Activated naive CD8-positive, alpha-beta T cell treated with anti-CD3 and anti-CD28 coated beads for 36 hours (primary cell): ENCODE measurements at regions not wholly inside any gene's neighbourhood (a gene's known extent, or its start where the extent isn't known, plus 50 kb on each side); places are given as distances from the start of the nearest gene placed in this dataset.
"Not testable (repeated sequence)": the region's sequence is repeated elsewhere in the genome, so short reads cannot be mapped to it uniquely, and the experiment has no call there.

Experiments used
- DNase-seq: peaks from one replicate; pipeline ENCODE4 v3.0.0; 2021
- H3K27ac Mint-ChIP-seq: one replicate; pipeline ENCODE4 v1.8.0; 2022; ENCODE audit warnings: mild to moderate bottlenecking, moderate library complexity, mixed read lengths
- H3K27me3 Mint-ChIP-seq: one replicate; pipeline ENCODE4 v1.8.0; 2022; ENCODE audit warnings: mild to moderate bottlenecking, mixed read lengths
- H3K36me3 Mint-ChIP-seq: one replicate; pipeline ENCODE4 v1.8.0; 2021; ENCODE audit warnings: mild to moderate bottlenecking, mixed read lengths
- H3K4me1 Mint-ChIP-seq: one replicate; pipeline ENCODE4 v1.8.0; 2021; ENCODE audit warnings: mixed read lengths
- H3K4me3 Mint-ChIP-seq: one replicate; pipeline ENCODE4 v1.8.0; 2022; ENCODE audit warnings: mild to moderate bottlenecking, moderate library complexity, mixed read lengths
- H3K9me3 Mint-ChIP-seq: one replicate; pipeline ENCODE4 v1.8.0; 2022; ENCODE audit warnings: mixed read lengths

DNA sequence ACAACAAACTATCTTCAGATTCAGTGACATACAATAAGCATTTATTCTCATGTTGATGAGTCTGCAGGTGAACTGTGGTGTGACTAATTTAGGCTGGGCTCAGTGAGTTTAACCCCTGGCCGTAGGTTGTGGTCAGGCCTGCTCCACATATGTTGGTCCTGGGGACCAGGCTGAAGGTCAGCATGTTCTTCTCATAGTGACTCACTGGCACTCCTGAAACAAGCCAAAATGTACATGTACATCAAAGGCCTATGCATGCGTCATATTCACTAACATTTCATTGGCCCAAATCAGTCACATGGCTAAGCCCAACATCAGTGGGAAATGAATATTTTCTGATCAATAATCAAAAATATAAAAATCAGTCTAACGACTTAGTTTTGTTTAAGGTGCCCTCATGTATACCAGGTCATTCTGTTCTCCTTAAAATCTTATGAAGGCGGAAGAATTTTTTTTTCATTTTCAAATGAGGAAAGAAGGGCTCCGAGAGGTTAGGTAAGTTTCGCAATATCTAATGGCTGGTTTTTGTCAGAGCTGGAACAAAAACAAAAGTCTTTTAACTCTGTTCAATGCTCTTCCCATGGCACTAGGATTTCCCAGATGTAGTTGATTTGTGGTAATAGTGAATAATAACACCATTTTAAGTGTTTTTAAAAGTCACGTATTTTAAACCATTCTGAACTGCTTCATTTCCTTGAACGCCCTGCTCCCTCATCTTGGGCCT lies 148.5 kb downstream of the MFSD1 start:
- Mint-ChIP-seq H3K4me3 (no peak overlapping the region), H3K36me3 (no peaks in the 10 kb centered on the region), H3K4me1 (no peaks in the 10 kb centered on the region), H3K27me3 (no peaks in the 10 kb centered on the region), H3K9me3 (no peaks in the 10 kb centered on the region), H3K27ac (no peak overlapping the region)
- DNase-seq = no peak

DNA sequence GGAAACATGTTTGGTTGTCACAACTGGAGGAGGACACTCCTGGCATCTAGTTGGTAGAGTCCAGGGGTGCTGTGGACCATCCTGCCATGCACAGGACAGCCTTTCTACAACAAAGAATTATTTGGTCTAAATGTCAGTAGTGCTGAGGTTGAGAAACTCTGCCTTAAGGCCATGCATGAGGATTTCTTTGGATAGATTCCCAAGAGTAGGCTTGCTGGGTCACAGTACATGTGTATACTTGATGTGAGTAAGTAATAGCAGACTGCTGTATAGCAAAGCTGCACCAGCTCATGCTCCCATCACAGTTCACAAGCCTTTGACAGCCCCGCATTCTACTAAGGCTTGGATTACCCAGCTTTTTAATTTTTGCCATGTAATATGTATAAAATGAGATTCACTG lies 151.3 kb downstream of the MFSD1 start:
- H3K36me3 Mint-ChIP-seq = no peaks in the 10 kb centered on the region
- no peak overlapping the region for H3K4me3 Mint-ChIP-seq
- no peaks in the 10 kb centered on the region for H3K4me1 Mint-ChIP-seq
- H3K9me3 Mint-ChIP-seq = no peaks in the 10 kb centered on the region
- H3K27me3 Mint-ChIP-seq = no peaks in the 10 kb centered on the region
- no peak for DNase-seq
- no peak overlapping the region for H3K27ac Mint-ChIP-seq

DNA sequence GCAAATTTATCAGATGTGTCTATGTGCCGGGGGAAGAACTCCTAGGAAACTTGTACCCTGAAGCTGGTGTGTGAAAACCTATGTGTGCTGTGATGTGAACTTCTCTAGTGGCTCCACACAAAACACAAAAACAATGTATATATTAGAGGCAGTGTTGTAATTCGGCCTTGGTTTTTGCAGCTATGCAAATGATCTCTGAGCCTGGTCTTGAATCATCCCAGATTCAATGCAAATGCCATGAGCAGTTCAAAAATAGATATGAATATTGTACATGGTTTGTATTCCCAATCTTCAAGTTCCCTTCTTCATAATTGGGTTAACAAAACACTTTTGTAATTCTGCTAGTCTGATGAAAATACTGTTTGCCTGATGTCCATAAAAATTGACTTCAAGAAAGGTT lies 152.6 kb downstream of the MFSD1 start:
- Mint-ChIP-seq H3K27me3 (no peaks in the 10 kb centered on the region), H3K36me3 (no peaks in the 10 kb centered on the region), H3K9me3 (no peaks in the 10 kb centered on the region)

DNA sequence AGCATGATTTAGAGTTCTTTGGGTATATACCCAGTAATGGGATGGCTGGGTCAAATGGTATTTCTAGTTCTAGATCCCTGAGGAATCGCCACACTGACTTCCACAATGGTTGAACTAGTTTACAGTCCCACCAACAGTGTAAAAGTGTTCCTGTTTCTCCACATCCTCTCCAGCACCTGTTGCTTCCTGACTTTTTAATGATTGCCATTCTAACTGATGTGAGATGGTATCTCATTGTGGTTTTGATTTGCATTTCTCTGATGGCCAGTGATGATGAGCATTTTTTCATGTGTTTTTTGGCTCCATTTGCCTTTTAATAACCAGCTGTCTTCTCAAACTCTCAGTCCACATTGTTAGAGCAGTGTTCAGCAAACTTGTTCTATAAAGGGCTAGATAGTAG lies 155.9 kb downstream of the MFSD1 start:
- H3K36me3 Mint-ChIP-seq, H3K27ac Mint-ChIP-seq, DNase-seq, H3K4me1 Mint-ChIP-seq, H3K27me3 Mint-ChIP-seq, H3K9me3 Mint-ChIP-seq, H3K4me3 Mint-ChIP-seq: not testable (repeated sequence)

More for the DNA sequence above, 152.6 kb downstream of the MFSD1 start:
- DNase-seq = no peak
- Mint-ChIP-seq H3K4me1 (no peaks in the 10 kb centered on the region), H3K4me3 (no peak overlapping the region), H3K27ac (no peak overlapping the region)

DNA sequence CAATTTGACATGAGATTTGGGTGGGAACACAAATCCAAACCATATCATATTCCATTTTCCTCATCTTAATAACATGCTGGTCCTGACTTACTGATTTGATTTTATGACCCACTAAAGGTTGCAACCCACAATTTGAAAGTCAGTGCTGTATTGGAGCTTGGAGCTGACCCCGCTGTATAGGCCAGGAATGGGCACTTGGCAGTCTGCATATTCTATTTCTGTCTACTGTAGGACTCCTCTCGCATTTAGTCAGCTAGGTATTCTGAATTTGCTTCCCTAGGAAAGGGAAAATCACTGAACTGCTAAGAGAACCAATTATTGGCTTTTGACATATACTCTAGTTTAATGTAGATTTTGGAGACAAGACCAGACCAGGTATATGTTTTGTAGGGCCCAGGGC lies 157.0 kb downstream of the MFSD1 start:
- Mint-ChIP-seq H3K4me1 (no peaks in the 10 kb centered on the region), H3K27me3 (no peaks in the 10 kb centered on the region), H3K36me3 (no peaks in the 10 kb centered on the region), H3K9me3 (no peaks in the 10 kb centered on the region), H3K4me3 (no peak overlapping the region), H3K27ac (no peak overlapping the region)
- DNase-seq = no peak

DNA sequence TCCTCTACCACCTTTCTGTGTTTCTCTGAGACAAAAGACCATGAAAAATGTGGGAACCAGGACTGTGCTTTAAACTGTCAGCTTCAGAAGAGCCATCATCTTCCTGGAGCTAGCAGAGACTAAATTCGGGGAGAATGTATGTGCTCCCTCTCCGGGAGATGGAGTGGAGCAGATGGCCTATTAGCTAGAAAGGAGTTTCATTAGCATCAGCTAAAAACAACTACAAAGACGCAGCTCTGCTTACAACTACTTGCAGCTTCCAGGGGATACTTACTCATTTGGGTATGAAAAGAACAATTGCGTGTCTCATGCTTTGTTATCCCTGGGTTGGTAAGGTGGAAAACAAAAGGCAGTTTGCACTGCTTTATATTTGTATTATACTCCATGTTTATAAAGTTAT lies 159.6 kb downstream of the MFSD1 start:
- H3K36me3 Mint-ChIP-seq = no peaks in the 10 kb centered on the region
- no peak overlapping the region for H3K27ac Mint-ChIP-seq
- DNase-seq = no peak
- H3K4me1 Mint-ChIP-seq = no peaks in the 10 kb centered on the region
- no peaks in the 10 kb centered on the region for H3K9me3 Mint-ChIP-seq
- H3K27me3 Mint-ChIP-seq = no peaks in the 10 kb centered on the region
- no peak overlapping the region for H3K4me3 Mint-ChIP-seq

DNA sequence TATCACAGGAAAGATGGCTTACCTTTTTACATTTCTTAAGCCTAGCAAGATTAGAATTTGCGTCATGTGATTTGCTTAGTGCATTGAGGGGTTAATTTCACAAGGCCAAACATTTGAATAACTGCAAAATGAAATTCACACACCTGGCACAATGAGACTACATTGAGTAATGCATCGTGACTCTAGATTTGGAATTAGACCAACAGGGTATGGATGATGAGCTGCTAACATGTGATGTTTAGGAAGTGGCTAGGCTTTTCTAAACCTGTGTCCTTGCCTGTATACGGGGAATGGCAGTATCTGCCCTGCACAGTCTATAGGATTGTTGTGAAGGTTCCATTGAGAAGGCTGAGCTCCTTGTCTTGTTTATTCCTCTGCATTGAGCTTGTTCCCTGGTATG lies 160.1 kb downstream of the MFSD1 start:
- Mint-ChIP-seq H3K27me3 (no peaks in the 10 kb centered on the region), H3K4me3 (no peak overlapping the region), H3K4me1 (no peaks in the 10 kb centered on the region), H3K9me3 (no peaks in the 10 kb centered on the region), H3K27ac (no peak overlapping the region), H3K36me3 (no peaks in the 10 kb centered on the region)
- DNase-seq = no peak

DNA sequence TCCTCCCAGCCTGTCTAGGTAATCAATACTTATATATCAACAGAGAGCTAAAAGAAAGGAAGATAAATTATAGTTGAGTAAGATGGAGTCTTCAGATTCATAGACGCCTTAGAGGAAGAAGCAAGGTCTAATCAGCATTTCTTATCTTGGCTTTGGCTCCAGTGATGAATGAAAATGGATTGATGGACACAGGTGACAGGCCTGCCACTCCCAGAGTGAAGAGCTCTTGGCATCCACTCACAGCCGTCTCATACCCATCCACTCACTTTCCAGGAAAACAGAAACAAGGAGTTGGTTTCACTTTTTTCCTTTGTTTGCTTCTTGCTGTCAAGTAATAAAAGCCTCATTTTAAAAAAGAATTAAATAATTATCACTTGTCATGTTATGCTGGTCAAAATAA lies 168.2 kb downstream of the MFSD1 start:
- Mint-ChIP-seq H3K4me3 (no peak overlapping the region), H3K4me1 (no peaks in the 10 kb centered on the region), H3K9me3 (peaks cover 2% of the 10 kb centered on the region), H3K27ac (no peak overlapping the region), H3K36me3 (no peaks in the 10 kb centered on the region), H3K27me3 (peaks cover 18% of the 10 kb centered on the region)
- DNase-seq = no peak

DNA sequence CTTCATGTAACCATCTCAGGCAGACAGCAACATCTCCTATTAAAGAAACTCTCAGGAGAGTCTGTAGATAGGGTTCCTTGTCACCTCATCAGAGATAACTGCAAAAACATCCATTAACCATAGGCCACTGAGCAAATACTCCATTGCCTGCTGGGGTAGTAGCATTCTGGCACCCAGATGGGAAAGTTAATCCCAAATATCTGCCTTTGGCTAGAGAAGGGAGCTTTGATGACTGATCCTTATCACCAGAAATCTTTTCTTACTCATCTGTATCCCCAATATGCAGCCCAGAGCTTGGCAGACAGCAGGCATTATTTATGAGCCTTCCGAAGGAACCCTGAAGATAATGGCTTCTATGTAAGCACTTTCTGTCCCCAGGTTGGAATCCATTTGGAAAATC lies 173.1 kb downstream of the MFSD1 start:
- no peak overlapping the region for H3K4me3 Mint-ChIP-seq
- no peak overlapping the region for H3K27ac Mint-ChIP-seq
- DNase-seq = no peak
- H3K36me3 Mint-ChIP-seq = no peaks in the 10 kb centered on the region
- H3K9me3 Mint-ChIP-seq = peaks cover 2% of the 10 kb centered on the region
- peaks cover 14% of the 10 kb centered on the region for H3K27me3 Mint-ChIP-seq
- H3K4me1 Mint-ChIP-seq = no peaks in the 10 kb centered on the region

DNA sequence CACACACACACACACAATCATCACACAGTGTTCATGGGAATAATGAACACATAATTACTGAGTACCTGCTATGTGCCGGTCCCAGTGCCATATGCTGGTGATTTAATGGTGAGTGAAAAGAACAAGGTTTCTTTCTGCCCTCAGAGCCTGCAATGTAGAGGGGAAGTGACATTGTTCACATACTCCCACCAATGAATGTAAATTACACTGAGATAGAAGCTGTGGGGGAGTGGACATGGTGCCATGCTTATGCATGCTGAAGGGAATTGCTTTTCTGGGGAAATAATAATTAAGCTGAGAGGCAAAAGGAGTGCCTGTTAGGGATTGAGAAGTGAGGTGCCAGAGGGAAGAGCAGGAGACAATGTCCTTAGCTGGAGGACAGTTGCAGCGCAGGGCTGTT lies 175.1 kb downstream of the MFSD1 start:
- no peak for DNase-seq
- Mint-ChIP-seq H3K27ac (no peak overlapping the region), H3K36me3 (no peaks in the 10 kb centered on the region), H3K4me1 (no peaks in the 10 kb centered on the region), H3K4me3 (no peak overlapping the region), H3K9me3 (peaks cover 6% of the 10 kb centered on the region), H3K27me3 (peaks cover 14% of the 10 kb centered on the region)

DNA sequence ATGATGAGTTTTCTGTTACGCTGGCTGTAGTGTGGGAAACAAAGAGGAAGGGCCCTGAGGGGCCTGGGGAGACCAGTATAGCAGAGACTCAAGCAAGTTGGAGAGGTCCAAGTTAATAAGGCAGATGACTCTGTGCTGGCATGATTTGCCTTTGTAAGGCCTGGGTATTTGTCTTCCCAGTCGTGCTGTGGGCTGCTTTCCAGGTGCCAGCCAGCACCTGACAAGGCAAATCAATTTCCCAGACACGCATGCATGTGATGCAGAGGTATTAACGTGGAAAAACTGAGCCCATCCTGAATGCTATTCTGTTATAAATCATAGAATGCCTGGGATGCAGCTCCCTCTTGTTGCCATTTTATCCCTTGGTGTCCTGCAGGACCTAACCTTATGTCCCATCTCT lies 175.6 kb downstream of the MFSD1 start:
- Mint-ChIP-seq H3K27me3 (peaks cover 11% of the 10 kb centered on the region), H3K27ac (no peak overlapping the region), H3K4me1 (no peaks in the 10 kb centered on the region), H3K9me3 (peaks cover 6% of the 10 kb centered on the region), H3K36me3 (no peaks in the 10 kb centered on the region), H3K4me3 (no peak overlapping the region)
- no peak for DNase-seq

DNA sequence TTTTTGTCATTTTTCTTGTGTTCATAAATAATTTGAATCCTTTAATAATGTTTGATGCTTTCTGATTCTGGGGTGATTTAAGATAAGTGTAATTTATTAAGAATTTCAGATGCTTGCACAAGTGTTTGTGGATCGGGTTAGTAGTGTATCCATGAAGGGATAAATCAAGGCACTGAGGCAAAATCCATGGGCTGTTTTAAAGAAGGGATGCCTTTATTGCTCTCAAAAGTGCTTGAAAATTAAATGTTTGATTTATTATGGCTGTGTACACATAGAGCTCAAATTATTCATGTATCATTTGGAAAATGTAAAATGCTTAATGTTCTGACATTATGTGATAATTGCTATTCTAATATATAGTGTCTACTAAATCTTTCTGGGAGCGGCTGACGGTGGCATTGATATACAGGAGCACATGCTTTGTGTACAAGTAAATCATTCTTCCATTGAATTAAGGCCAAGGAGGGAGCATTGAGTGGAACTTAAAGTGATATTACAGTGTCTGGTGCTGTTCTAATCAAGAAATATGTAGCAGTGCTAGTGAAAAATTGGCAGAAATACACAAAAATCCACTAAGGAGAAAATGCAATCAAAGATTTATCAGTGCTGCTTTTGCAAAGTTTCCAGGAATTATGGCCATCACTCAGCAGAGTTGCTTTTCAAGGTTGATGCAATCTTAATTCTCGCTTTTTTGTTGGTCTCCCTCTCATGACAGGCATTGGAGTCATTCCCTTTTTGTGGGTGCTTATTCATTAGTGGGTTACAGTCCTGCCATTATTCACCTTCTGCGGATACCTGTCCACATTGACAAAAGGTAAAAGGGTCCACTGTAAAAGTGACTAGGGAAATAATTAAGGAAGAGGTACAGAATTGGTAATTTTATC lies 181.6 kb downstream of the MFSD1 start:
- DNase-seq = no peak
- Mint-ChIP-seq H3K27me3 (no peaks in the 10 kb centered on the region), H3K36me3 (no peaks in the 10 kb centered on the region), H3K4me3 (no peak overlapping the region), H3K9me3 (peaks cover 6% of the 10 kb centered on the region), H3K4me1 (no peaks in the 10 kb centered on the region), H3K27ac (no peak overlapping the region)

DNA sequence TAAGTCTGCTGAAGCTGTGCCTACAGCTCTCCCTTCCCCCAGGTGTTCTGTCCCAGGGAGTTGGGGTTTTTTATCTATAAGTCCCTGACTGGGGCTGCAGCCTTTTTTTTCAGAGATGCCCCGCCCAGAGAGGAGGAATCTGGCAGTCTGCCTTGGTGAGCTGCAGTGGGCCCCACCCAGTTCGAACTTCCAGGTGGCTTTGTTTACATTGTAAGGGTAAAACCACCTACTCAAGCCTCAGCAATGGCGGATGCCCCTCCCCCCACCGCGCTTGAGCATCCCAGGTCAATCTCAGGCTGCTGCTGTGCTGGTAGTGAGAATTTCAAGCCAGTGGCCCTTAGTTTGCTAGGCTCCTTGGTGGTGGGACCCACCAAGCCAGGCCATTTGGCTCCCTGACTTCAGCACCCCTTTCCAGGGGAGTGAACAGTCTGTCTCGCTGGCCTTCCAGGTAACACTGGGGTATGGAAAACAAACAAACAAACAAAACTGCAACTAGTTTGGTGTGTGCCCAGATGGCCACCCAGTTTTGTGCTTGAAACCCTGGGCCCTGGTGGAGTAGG lies 189.4 kb downstream of the MFSD1 start:
- Mint-ChIP-seq H3K4me3 (no peak overlapping the region), H3K27ac (no peak overlapping the region), H3K4me1 (no peaks in the 10 kb centered on the region), H3K36me3 (no peaks in the 10 kb centered on the region), H3K9me3 (no peaks in the 10 kb centered on the region), H3K27me3 (peaks cover 4% of the 10 kb centered on the region)
- no peak for DNase-seq

DNA sequence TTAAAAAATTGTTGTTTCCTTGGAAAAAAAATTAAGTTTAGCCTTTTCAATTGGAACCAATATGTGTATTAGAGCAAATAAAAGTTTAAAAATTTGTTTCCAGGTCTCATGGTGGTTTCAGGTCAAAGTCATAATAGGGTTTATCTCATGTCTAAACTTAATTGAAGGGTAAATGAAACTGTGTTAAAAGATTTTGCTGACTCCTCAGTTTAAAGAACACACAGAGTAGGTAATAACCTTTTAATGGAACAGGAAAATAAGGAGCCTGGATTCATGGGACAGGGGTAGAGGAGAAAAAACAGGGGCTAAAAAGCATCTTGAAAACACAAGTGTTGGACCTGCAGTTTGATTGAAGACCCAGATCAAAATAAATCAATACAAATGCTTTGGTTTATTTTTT lies 190.6 kb downstream of the MFSD1 start:
- Mint-ChIP-seq H3K4me3 (no peak overlapping the region), H3K36me3 (no peaks in the 10 kb centered on the region), H3K27ac (no peak overlapping the region), H3K9me3 (no peaks in the 10 kb centered on the region), H3K4me1 (no peaks in the 10 kb centered on the region), H3K27me3 (peaks cover 4% of the 10 kb centered on the region)
- DNase-seq = no peak

DNA sequence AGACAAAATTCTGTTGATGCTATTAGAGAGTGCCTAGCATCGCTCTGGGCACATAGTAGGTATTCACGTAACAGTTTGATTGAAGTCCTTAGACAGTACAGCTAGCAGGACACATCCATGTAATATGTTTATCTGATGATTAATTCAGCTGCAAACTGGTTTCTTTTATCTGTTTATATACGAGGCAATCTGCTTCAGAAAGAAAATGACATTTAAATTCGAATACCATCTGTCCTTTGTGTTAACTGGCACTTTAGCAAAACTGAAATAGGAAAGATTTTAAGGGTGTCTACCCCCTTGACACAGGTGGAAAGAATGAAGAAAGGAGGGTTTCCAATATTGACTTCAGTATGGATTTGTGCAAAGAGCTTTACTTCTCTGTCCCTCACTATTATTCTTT lies 192.5 kb downstream of the MFSD1 start:
- no peaks in the 10 kb centered on the region for H3K9me3 Mint-ChIP-seq
- H3K27ac Mint-ChIP-seq = no peak overlapping the region
- H3K36me3 Mint-ChIP-seq = no peaks in the 10 kb centered on the region
- DNase-seq = no peak
- H3K27me3 Mint-ChIP-seq = peaks cover 4% of the 10 kb centered on the region
- no peak overlapping the region for H3K4me3 Mint-ChIP-seq
- H3K4me1 Mint-ChIP-seq = no peaks in the 10 kb centered on the region

DNA sequence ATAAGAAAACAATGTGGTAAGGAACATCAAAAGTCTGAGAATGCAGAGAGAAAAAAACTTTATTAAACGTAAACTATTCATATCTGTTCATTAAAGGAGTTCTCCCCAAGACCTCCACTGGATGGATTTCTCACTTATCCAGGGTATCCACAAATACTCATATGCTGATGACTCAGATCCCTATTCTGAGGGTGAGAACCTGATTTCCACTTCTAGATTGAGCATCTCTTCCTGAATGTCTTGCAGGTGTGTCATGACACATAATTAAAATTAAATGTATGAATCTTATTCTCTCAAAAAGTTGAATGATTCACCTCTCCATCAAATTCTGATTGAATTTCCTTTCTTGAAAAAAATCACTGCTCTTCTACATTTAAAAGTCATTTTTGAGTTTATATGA lies 199.9 kb downstream of the MFSD1 start:
- H3K4me3 Mint-ChIP-seq = no peak overlapping the region
- no peaks in the 10 kb centered on the region for H3K36me3 Mint-ChIP-seq
- DNase-seq = no peak
- H3K27ac Mint-ChIP-seq = no peak overlapping the region
- H3K27me3 Mint-ChIP-seq = peaks cover 6% of the 10 kb centered on the region
- H3K9me3 Mint-ChIP-seq = no peaks in the 10 kb centered on the region
- no peaks in the 10 kb centered on the region for H3K4me1 Mint-ChIP-seq
